ENCODE measurements at regions not wholly inside any gene's neighbourhood (a gene's known extent, or its start where the extent isn't known, plus 50 kb on each side); places are given as distances from the start of the nearest gene placed in this dataset.
"Not testable (repeated sequence)": the region's sequence is repeated elsewhere in the genome, so short reads cannot be mapped to it uniquely, and the experiment has no call there.

DNA sequence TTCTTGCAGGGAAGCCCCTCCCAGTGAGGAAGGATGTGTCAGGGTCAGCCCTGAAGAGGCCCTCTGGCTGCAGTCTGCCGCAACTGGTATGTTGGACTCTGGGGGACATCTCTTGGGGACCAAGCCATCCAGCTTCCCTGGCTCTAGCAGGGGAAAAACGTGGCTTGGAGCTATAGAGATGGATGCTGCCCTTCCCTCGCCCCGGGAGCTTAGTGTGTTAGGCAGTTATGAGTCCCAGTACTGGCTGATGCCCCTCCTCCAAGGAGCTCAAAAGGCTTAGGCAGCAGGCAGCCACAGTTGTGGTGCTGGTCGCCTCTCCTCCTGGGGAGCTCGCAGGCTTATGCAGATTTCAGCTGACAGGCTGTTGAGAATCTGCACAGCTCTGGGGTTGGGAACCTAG lies 353.1 kb upstream of the GBE1 start:
- DNase-seq (ENCODE audit: low spot score) (no peak), ATAC-seq (ENCODE audit: insufficient number of reproducible peaks, low FRiP score, low read depth) (no peak)
- Histone ChIP-seq H3K4me3 (no peak overlapping the region), H3K27me3 (replicated peaks; ENCODE audit: insufficient read depth) (no peaks in the 10 kb centered on the region), H3K36me3 (no peaks in the 10 kb centered on the region), H3K27ac (no peak overlapping the region), H3K4me1 (ENCODE audit: control insufficient read depth in 1 of 2, low read depth in 2 of 2) (no peaks in the 10 kb centered on the region), H3K9me3 (no peaks in the 10 kb centered on the region)
- TF ChIP-seq, protein P1, sequence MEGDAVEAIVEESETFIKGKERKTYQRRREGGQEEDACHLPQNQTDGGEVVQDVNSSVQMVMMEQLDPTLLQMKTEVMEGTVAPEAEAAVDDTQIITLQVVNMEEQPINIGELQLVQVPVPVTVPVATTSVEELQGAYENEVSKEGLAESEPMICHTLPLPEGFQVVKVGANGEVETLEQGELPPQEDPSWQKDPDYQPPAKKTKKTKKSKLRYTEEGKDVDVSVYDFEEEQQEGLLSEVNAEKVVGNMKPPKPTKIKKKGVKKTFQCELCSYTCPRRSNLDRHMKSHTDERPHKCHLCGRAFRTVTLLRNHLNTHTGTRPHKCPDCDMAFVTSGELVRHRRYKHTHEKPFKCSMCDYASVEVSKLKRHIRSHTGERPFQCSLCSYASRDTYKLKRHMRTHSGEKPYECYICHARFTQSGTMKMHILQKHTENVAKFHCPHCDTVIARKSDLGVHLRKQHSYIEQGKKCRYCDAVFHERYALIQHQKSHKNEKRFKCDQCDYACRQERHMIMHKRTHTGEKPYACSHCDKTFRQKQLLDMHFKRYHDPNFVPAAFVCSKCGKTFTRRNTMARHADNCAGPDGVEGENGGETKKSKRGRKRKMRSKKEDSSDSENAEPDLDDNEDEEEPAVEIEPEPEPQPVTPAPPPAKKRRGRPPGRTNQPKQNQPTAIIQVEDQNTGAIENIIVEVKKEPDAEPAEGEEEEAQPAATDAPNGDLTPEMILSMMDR (IDR thresholded peaks at IDR 0.05), result no peak

DNA sequence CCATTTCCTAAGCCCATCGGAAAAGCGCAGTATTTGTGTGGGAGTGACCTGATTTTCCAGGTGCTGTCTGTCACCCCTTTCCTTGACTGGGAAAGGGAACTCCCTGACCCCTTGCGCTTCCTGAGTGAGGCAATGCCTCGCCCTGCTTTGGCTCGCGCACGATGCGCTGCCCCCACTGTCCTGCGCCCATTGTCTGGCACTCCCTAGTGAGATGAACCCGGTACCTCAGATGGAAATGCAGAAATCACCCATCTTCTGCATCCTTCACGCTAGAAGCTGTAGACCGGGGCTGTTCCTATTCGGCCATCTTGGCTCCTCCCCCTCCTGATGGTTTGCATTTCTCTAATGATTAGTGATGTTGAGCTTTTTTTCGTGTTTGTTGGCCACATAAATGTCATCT lies 349.3 kb upstream of the GBE1 start:
- H3K27me3 ChIP-seq (replicated peaks; ENCODE audit: insufficient read depth); H3K36me3 ChIP-seq; H3K9me3 ChIP-seq; H3K4me3 ChIP-seq; DNase-seq (ENCODE audit: low spot score); ATAC-seq (ENCODE audit: insufficient number of reproducible peaks, low FRiP score, low read depth); H3K4me1 ChIP-seq (ENCODE audit: control insufficient read depth in 1 of 2, low read depth in 2 of 2); H3K27ac ChIP-seq: not testable (repeated sequence)

DNA sequence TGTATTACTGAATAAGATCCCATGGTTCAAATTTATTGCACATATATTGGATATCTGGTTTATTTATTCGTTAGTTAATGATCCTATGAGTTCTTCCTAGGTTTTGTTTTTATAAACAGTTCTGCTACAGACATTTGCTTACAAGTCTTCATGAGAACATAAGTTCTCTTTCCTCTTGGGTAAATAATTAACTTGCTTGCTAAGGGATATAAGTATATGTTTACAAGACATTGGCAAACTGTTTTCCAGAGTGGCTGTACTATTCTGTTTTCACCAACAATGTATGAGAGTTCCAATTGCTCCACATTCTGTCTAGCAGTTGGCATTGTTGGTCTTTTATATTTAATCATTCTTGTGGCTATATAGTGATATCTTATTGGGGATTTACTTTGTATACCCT lies 341.8 kb upstream of the GBE1 start:
- no peak for ATAC-seq (ENCODE audit: insufficient number of reproducible peaks, low FRiP score, low read depth)
- DNase-seq (ENCODE audit: low spot score), result no peak
- Histone ChIP-seq H3K27ac (no peak overlapping the region), H3K27me3 (replicated peaks; ENCODE audit: insufficient read depth) (no peaks in the 10 kb centered on the region), H3K9me3 (no peaks in the 10 kb centered on the region), H3K36me3 (no peaks in the 10 kb centered on the region), H3K4me1 (ENCODE audit: control insufficient read depth in 1 of 2, low read depth in 2 of 2) (no peaks in the 10 kb centered on the region), H3K4me3 (no peak overlapping the region)
- TF ChIP-seq, protein P1 (IDR thresholded peaks at IDR 0.05), result no peak

DNA sequence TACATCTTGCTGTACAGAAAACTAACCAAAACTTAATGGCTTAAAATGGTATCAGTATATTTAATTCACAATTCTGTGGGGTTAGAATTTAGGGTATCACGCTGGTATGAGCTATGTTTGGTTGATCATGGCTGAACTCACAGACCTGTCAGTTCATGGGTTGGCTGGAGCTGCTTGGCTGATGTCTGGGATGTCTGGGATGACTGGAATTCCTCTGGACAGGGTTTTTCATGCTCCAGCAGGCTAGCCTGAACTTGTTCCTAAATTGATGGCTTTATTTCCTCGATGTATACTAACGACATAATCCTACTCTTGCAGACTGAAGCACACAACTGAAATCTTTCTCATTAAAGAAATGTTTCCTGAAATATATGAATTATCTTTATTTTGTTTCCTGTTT lies 338.9 kb upstream of the GBE1 start:
- Histone ChIP-seq H3K4me1 (ENCODE audit: control insufficient read depth in 1 of 2, low read depth in 2 of 2) (no peaks in the 10 kb centered on the region), H3K27me3 (replicated peaks; ENCODE audit: insufficient read depth) (no peaks in the 10 kb centered on the region), H3K9me3 (no peaks in the 10 kb centered on the region), H3K27ac (no peak overlapping the region), H3K36me3 (no peaks in the 10 kb centered on the region), H3K4me3 (no peak overlapping the region)
- ATAC-seq (ENCODE audit: insufficient number of reproducible peaks, low FRiP score, low read depth) (no peak), DNase-seq (ENCODE audit: low spot score) (no peak)
- TF ChIP-seq, protein P1 (IDR thresholded peaks at IDR 0.05), result no peak

DNA sequence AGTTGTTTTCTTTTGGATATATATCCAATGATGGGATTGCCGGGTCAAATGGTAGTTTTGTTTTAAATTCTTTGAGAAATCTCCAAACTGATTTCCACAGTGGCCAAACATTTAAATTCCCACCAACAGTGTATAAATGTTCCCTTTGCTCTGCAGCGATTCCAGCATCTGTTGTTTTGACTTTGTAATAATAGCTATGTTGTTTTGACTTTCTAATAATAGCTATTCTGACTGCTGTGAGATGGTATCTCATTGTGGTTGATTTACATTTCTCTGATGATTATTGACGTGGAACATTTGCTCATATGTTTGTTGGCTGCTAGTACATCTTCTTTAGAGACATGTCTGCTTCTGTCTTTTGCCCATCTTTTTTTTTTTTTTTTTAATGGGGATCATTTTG lies 332.2 kb upstream of the GBE1 start:
- Histone ChIP-seq H3K27me3 (replicated peaks; ENCODE audit: insufficient read depth) (no peaks in the 10 kb centered on the region), H3K4me3 (no peak overlapping the region), H3K4me1 (ENCODE audit: control insufficient read depth in 1 of 2, low read depth in 2 of 2) (no peaks in the 10 kb centered on the region), H3K27ac (no peak overlapping the region), H3K36me3 (no peaks in the 10 kb centered on the region), H3K9me3 (no peaks in the 10 kb centered on the region)
- ATAC-seq (ENCODE audit: insufficient number of reproducible peaks, low FRiP score, low read depth), result no peak
- TF ChIP-seq, protein P1 (IDR thresholded peaks at IDR 0.05), result no peak
- DNase-seq (ENCODE audit: low spot score), result no peak

DNA sequence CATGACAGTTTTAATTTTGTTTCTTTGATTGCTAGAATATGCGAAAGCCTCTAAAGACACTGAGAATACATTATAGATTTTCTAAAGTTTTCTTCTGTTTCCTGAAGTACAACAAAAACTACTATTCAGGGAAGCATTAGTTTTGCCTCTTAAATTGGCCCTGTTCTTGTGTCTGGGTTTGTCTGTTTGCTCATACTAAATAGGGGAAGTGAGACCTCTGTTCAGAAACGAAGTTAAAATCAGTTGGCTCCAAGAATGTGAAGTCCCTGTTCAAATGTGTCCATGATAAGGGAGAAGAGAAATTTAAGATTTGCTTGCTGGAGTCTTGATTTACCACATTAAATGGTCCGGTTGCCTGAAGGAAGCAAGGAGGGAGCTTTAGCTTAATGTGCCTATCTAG lies 327.3 kb upstream of the GBE1 start:
- no peaks in the 10 kb centered on the region for H3K27me3 ChIP-seq (replicated peaks; ENCODE audit: insufficient read depth)
- ATAC-seq (ENCODE audit: insufficient number of reproducible peaks, low FRiP score, low read depth) (no peak), DNase-seq (ENCODE audit: low spot score) (no peak)
- no peaks in the 10 kb centered on the region for H3K9me3 ChIP-seq
- H3K4me3 ChIP-seq, result no peak overlapping the region
- H3K27ac ChIP-seq, result no peak overlapping the region
- H3K4me1 ChIP-seq (ENCODE audit: control insufficient read depth in 1 of 2, low read depth in 2 of 2), result no peaks in the 10 kb centered on the region
- TF ChIP-seq, protein P1 (IDR thresholded peaks at IDR 0.05), result no peak
- H3K36me3 ChIP-seq, result no peaks in the 10 kb centered on the region

Measured in thoracic aorta (tissue), 2 donors.